PFSK-1 (cell line): ENCODE measurements at regions not wholly inside any gene's neighbourhood (a gene's known extent, or its start where the extent isn't known, plus 50 kb on each side); places are given as distances from the start of the nearest gene placed in this dataset.

Experiments
- FOXP2 ChIP-seq: optimal IDR thresholded peaks from 2 replicates; pipeline ENCODE3; 2011; ENCODE audit warnings: borderline replicate concordance, control low read depth, inconsistent platforms; ENCODE audit not compliant: insufficient read depth; ENCODE audit errors: extremely low read length, extremely low read depth
- POLR2AphosphoS5 ChIP-seq: IDR thresholded peaks from 2 replicates; pipeline ENCODE4 v1.6.1; 2012; ENCODE audit warnings: low read depth, mild to moderate bottlenecking, control low read depth, low read length, moderate library complexity
- SIN3A ChIP-seq: IDR thresholded peaks from 2 replicates; pipeline ENCODE4 v1.6.1; 2012; ENCODE audit warnings: mild to moderate bottlenecking, low read length, moderate library complexity, borderline replicate concordance; ENCODE audit not compliant: insufficient read depth
- TAF1 ChIP-seq: IDR thresholded peaks from 2 replicates; pipeline ENCODE4 v1.6.1; 2012; ENCODE audit warnings: low read length, control low read depth, borderline replicate concordance; ENCODE audit not compliant: insufficient read depth
- TF ChIP-seq, protein P1 (sequence below), 2 experiments: IDR thresholded peaks; 2 replicates each; pipeline versions ENCODE4 v1.6.1 to v1.8.0; 2011 to 2012; ENCODE audit warnings: low read depth in 2 of 2, low read length in 2 of 2, control low read depth in 1 of 2, inconsistent platforms in 1 of 2, mild to moderate bottlenecking in 1 of 2, moderate library complexity in 1 of 2; ENCODE audit not compliant: insufficient read depth in 1 of 2

DNA sequence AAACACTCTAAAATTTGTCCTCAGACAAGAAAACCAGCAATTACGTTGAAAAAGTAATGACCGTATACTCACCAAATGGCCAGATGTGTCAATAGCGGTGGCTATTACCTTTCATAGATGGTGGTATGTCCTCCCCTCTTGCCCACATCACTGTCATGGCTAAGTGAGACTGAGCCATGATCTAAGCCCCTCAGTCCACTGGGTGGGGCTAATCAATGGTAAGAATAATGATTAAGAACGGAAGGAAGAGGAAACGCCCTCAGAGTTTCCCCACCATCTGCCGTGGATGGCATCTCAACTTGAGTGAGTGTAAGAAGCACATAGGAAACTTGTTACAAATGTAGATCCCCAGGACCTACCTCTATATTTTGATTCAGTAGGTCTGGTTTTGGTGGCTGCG, 65.8 kb upstream of the EFEMP1 start:
- TF ChIP-seq POLR2AphosphoS5: no peak

DNA sequence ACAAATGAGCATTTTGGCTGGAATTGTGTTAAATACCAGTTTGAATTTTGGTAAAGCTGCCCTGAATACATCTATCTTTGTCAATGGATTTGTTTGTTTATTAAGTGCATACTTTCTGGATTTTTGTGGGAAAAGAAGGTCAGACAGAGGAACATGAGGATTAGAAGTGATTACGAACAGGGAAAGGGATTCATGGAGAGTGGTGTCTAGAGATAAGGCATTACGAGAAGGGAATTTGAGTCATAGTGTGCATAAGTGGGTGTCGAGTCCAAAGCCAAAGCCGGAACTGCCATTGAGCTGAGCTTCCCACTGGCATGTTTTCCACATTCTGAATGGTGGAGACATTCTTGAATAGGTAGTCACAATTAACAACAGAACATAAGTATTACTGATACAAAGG, 68.9 kb upstream of the EFEMP1 start:
- TF ChIP-seq SIN3A (no peak), POLR2AphosphoS5 (no peak), FOXP2 (no peak), TAF1 (no peak)
- TF ChIP-seq, protein P1, sequence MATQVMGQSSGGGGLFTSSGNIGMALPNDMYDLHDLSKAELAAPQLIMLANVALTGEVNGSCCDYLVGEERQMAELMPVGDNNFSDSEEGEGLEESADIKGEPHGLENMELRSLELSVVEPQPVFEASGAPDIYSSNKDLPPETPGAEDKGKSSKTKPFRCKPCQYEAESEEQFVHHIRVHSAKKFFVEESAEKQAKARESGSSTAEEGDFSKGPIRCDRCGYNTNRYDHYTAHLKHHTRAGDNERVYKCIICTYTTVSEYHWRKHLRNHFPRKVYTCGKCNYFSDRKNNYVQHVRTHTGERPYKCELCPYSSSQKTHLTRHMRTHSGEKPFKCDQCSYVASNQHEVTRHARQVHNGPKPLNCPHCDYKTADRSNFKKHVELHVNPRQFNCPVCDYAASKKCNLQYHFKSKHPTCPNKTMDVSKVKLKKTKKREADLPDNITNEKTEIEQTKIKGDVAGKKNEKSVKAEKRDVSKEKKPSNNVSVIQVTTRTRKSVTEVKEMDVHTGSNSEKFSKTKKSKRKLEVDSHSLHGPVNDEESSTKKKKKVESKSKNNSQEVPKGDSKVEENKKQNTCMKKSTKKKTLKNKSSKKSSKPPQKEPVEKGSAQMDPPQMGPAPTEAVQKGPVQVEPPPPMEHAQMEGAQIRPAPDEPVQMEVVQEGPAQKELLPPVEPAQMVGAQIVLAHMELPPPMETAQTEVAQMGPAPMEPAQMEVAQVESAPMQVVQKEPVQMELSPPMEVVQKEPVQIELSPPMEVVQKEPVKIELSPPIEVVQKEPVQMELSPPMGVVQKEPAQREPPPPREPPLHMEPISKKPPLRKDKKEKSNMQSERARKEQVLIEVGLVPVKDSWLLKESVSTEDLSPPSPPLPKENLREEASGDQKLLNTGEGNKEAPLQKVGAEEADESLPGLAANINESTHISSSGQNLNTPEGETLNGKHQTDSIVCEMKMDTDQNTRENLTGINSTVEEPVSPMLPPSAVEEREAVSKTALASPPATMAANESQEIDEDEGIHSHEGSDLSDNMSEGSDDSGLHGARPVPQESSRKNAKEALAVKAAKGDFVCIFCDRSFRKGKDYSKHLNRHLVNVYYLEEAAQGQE (IDR thresholded peaks at IDR 0.05; ENCODE audit: insufficient read depth in 1 of 2, low read depth in 2 of 2, low read length in 2 of 2): no peak

DNA sequence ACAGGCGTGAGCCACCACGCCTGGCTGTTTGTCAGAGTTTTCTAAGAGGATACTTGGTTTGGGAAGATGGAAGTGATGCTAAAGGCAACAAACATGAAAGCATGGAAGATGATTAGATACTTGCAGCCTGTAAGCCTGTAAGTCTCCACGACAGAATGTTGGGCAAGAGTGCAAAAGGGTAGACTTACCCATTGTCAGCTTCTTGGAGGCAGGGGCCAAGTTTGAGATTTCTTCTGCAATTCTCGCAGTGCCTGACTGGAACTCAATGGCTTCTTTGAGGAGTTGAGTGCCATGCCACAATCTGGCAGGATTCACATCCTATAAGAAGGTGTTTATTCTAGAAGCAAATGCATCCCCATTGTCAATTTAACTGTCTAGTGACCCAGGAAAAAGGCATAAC, 70.1 kb upstream of the EFEMP1 start:
- TF ChIP-seq TAF1: no peak
- TF ChIP-seq FOXP2: no peak
- TF ChIP-seq, protein P1 (IDR thresholded peaks at IDR 0.05; ENCODE audit: insufficient read depth in 1 of 2, low read depth in 2 of 2, low read length in 2 of 2): no peak
- no peak for TF ChIP-seq SIN3A
- no peak for TF ChIP-seq POLR2AphosphoS5

DNA sequence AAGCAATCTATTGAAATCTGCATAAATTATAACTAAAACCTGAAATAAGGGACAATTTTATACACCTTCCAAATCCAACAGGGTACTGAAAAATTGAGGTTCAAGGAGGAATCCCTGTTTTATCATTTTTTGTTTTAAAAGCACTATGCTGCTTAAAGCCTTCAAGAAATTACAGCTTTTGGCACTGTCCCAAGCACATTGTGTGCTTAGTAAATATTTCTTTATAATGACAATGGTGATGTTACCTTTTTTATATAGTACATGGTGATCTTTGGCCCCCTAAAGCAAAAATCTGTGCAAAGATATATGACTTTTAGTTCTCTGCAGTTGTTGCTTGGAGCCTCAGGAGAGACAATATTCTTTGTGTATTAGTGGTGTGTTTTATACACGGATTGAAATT, 71.6 kb upstream of the EFEMP1 start:
- TF ChIP-seq SIN3A (no peak), FOXP2 (no peak), TAF1 (no peak), POLR2AphosphoS5 (no peak)
- TF ChIP-seq, protein P1 (IDR thresholded peaks at IDR 0.05; ENCODE audit: insufficient read depth in 1 of 2, low read depth in 2 of 2, low read length in 2 of 2): no peak

DNA sequence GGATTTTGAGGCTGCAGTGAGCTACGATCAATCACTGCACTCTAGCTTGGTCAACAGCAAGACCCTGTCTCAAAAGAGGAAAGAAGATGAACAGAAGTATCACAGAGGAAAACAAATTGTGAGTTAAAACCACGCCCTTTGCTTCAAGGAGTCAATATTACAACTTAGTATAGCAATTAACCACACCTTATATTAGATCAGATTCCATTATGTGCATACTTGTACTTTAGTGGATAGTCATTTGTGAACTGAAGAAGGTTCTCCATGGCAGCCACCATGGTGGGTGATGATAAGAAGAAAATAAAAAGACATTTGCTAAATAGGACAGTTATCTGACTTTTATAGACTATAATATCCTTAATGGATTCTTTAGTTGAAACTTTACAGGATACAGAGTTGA, 72.3 kb upstream of the EFEMP1 start:
- TF ChIP-seq, protein P1 (IDR thresholded peaks at IDR 0.05; ENCODE audit: insufficient read depth in 1 of 2, low read depth in 2 of 2, low read length in 2 of 2): no peak
- TF ChIP-seq FOXP2 (no peak), TAF1 (no peak), SIN3A (no peak), POLR2AphosphoS5 (no peak)
